ENCODE measurements at regions not wholly inside any gene's neighbourhood (a gene's known extent, or its start where the extent isn't known, plus 50 kb on each side); places are given as distances from the start of the nearest gene placed in this dataset.

GRCh38 chr14:36245223-36245622 lies 68.7 kb upstream of the PTCSC3 start:
- no peaks in the 10 kb centered on the region for H3K27me3 ChIP-seq
- H3K4me1 ChIP-seq = no peaks in the 10 kb centered on the region
- DNase-seq = no peak
- in situ Hi-C loops (cut with MboI; ENCODE audit: low pct_ligation_motif_present in 1 of 4, low pct_unique_long_range_greater_than_20kb in 1 of 4, low sequenced_read_pairs in 3 of 4) = no loop called here
- intact Hi-C loops (cut with DNase I; ENCODE audit: low total_unique reads) = no loop called here
- no peaks in the 10 kb centered on the region for H3K9me3 ChIP-seq
- no peak overlapping the region for H3K4me3 ChIP-seq
- H3K36me3 ChIP-seq = no peaks in the 10 kb centered on the region
- TF ChIP-seq POLR2AphosphoS5 (IDR thresholded peaks at IDR 0.05) (no peak), CTCF (IDR thresholded peaks at IDR 0.05) (no peak), POLR2A (IDR thresholded peaks at IDR 0.05) (no peak), EP300 (IDR thresholded peaks at IDR 0.05; ENCODE audit: low read depth) (no peak)
- H3K27ac ChIP-seq = no peak overlapping the region
- 77 to 83% methylated on average over 3 of the region's 3 CpGs for WGBS, 2 donors (ENCODE audit: low coverage in 1 of 2)

- Histone ChIP-seq H3K9me3 (no peaks in the 10 kb centered on the region), H3K4me1 (no peaks in the 10 kb centered on the region), H3K4me3 (no peak overlapping the region), H3K27ac (no peak overlapping the region), H3K36me3 (no peaks in the 10 kb centered on the region), H3K27me3 (no peaks in the 10 kb centered on the region)
- in situ Hi-C loops (cut with MboI; ENCODE audit: low pct_ligation_motif_present in 1 of 4, low pct_unique_long_range_greater_than_20kb in 1 of 4, low sequenced_read_pairs in 3 of 4) (no loop called here), intact Hi-C loops (cut with DNase I; ENCODE audit: low total_unique reads) (no loop called here)
- TF ChIP-seq POLR2A (IDR thresholded peaks at IDR 0.05) (no peak), CTCF (IDR thresholded peaks at IDR 0.05) (no peak), POLR2AphosphoS5 (IDR thresholded peaks at IDR 0.05) (no peak), EP300 (IDR thresholded peaks at IDR 0.05; ENCODE audit: low read depth) (no peak)
- 71 to 83% methylated on average over 1 of the region's 1 CpG for WGBS, 2 donors (ENCODE audit: low coverage in 1 of 2)
- no peak for DNase-seq
These were observed 66.7 kb upstream of the PTCSC3 start for GRCh38 chr14:36243183-36243582.

- 93 to 94% methylated on average over 3 of the region's 3 CpGs for WGBS, 2 donors (ENCODE audit: low coverage in 1 of 2)
- intact Hi-C loops (cut with DNase I; ENCODE audit: low total_unique reads) (no loop called here), in situ Hi-C loops (cut with MboI; ENCODE audit: low pct_ligation_motif_present in 1 of 4, low pct_unique_long_range_greater_than_20kb in 1 of 4, low sequenced_read_pairs in 3 of 4) (no loop called here)
- no peaks in the 10 kb centered on the region for H3K9me3 ChIP-seq
- TF ChIP-seq POLR2AphosphoS5 (IDR thresholded peaks at IDR 0.05) (no peak), CTCF (IDR thresholded peaks at IDR 0.05) (no peak), POLR2A (IDR thresholded peaks at IDR 0.05) (no peak), EP300 (IDR thresholded peaks at IDR 0.05; ENCODE audit: low read depth) (no peak)
- no peak for DNase-seq
- no peaks in the 10 kb centered on the region for H3K27me3 ChIP-seq
- no peak overlapping the region for H3K4me3 ChIP-seq
- H3K4me1 ChIP-seq = peaks cover 0 to 4% (median 0%) of the 10 kb centered on the region in 4 donors
- no peaks in the 10 kb centered on the region for H3K36me3 ChIP-seq
- no peak overlapping the region for H3K27ac ChIP-seq
These were observed 64.7 kb upstream of the PTCSC3 start for GRCh38 chr14:36241183-36241582.

- Histone ChIP-seq H3K27ac (no peak overlapping the region), H3K4me3 (no peak overlapping the region), H3K9me3 (no peaks in the 10 kb centered on the region), H3K4me1 (peaks cover 0 to 4% (median 0%) of the 10 kb centered on the region in 4 donors), H3K36me3 (no peaks in the 10 kb centered on the region), H3K27me3 (no peaks in the 10 kb centered on the region)
- WGBS, 2 donors (ENCODE audit: low coverage in 1 of 2) = 61 to 67% methylated on average over 3 to 13 of the region's 13 CpGs
- TF ChIP-seq POLR2A (IDR thresholded peaks at IDR 0.05) (no peak), CTCF (IDR thresholded peaks at IDR 0.05) (no peak), EP300 (IDR thresholded peaks at IDR 0.05; ENCODE audit: low read depth) (no peak), POLR2AphosphoS5 (IDR thresholded peaks at IDR 0.05) (no peak)
- intact Hi-C loops (cut with DNase I; ENCODE audit: low total_unique reads) (no loop called here), in situ Hi-C loops (cut with MboI; ENCODE audit: low pct_ligation_motif_present in 1 of 4, low pct_unique_long_range_greater_than_20kb in 1 of 4, low sequenced_read_pairs in 3 of 4) (no loop called here)
- DNase-seq = no peak
These were observed 62.3 kb upstream of the PTCSC3 start for GRCh38 chr14:36238666-36239363.

Measured in transverse colon (tissue), 4 donors.